HG03135 (cell line): ENCODE measurements at regions not wholly inside any gene's neighbourhood (a gene's known extent, or its start where the extent isn't known, plus 50 kb on each side); places are given as distances from the start of the nearest gene placed in this dataset.

ENCODE experiments used
- ATAC-seq: cut with Tn5 transposase; IDR thresholded peaks from one replicate; pipeline ENCODE4 v1.9.1; 2021; ENCODE audit warnings: mild to moderate bottlenecking, moderate library complexity; ENCODE audit not compliant: unreplicated experiment

DNA sequence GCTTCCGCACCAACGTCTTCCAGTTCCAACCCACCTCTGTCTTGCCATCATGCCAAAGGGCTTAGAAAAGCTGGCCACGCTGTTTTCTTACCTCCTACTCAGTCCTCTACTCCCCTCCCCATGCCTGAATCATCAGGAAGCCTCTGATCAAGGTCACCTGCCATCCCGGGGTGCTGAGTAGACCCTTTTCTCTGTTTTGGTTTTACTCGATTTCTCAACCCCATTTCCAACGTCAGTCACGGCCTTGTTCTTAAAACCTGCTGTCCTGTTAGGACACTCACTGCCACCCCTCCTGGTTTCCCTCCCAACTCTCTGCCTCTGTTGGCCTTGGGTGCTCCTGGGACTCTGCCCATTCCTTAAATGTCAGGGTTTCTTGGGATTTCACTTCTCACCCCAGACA, 350.1 kb downstream of the FOXO1 start:
- no peak for ATAC-seq

DNA sequence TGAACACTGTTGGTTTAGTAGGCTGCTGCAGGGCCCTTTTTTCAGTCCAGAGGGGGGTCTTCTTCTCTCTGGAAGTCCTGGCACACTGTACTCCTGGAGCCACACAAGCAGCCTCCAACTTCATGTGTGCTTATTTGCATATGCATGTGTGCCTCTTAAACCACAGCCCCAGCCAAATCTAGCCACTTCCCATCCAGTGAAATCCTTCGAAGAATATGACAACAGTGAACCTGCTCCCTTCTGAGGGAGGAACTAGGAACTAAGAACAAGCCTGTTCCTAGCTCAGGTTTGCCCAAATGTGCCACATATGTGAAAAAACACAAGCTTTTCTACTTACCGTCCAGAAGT, 348.5 kb downstream of the FOXO1 start:
- no peak for ATAC-seq

DNA sequence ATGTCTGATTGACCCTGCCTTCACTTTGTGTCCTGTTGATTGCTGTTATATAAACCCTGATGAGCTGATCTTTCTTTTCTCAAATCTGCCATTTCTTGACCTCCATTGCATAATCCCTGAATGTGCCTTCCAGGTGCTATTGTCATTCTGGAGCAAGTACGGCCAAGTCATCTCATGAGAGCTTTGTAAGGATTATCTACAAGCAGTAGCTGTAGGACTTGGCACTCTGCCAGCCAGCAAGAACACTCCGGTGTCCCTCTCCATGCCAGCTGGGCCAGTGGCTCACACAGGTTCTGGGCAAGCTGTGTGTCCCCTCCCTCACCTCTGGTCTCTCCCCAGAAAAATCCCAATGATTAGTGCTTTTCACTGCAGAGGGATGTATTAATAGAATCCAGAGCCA, 348.1 kb downstream of the FOXO1 start:
- no peak for ATAC-seq

DNA sequence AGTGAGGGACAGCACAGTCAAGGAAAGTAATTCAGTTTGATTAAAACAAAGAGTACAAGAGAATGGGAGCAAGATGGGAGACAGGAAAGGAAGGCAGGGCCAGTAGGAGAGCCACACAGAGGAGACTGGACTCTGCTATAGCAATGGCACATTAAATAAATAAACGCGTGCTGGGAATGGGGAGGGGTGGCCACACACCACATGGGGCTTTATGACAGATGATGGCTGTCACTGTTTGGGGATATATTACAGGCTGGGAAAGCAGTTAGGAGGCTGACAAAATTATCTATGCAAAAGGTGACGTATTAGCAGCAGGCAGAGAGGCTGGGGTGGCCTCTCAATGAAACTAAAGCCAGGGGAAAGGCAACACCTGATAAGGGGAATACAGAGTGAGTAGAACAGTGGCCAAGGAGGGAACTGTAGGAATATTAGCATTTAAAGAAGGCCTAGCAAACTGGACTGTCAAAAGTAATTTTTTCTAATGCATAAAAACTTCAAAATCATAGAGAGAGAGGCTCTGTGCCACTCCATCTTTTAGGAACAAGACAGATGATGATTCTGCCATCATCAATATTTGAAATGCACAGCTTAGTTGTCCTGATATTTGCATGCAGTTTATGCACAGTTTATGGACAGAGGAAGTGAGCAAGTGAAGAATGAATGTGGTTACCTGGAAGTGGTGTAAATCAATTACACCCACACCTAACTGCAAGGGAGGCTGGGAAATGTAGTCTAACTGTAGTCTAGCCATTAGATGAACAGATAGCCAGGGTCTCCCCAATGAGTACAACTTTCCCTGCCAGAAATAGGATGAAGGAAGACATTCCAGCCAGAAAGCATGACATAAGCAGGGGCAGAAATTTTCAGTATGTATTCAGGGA, 346.5 kb downstream of the FOXO1 start:
- no peak for ATAC-seq

DNA sequence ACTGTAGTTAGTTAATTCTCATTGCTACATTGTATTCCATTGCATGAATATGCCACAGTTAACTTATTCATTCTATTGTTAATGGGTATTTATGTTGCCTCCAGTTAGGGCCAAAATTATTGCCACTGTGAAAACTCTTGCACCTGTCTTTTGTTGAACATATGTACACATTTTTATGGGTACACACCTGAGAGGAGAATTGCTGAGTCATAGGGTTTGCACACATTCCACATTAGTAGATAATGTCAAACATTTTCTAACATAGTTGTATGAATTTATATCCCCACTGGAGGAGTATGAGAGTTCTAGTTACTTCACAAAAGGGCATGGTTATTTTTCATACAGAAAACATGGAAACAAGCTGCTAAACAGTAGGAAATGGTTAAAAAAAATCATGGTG, 338.4 kb downstream of the FOXO1 start:
- ATAC-seq = no peak

DNA sequence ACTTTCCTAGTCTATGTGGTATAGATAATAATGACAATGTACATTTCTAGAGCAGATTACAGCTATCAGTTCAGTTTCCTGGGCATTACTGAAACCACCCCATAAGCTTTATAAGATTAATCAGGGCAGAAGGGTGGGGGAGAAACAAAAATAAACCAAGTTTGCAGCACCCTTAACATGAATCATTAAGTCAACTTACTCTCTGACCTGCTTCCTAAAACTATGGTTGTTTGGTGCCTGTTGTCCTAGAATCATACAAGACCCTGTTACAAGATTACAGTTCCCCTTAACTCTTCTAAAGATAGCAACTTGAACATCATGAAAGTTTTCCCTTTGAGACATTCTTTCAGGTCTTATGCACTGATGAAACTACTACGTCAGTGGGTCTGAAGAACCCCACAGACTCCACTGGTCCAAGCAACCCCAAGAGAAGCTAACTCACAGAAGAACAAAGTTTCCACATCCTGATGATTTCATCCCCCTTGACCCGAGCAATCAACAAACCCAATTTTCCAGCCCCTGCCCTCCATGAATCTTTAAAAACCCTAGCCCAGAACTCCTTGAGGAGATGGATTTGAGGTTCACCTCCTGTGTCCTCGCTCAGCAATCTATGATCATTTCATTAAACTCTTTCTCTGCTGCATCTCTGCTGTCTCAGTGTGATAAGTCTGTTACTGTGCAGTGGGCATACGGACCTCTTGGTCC, 336.5 kb downstream of the FOXO1 start:
- ATAC-seq = no peak

DNA sequence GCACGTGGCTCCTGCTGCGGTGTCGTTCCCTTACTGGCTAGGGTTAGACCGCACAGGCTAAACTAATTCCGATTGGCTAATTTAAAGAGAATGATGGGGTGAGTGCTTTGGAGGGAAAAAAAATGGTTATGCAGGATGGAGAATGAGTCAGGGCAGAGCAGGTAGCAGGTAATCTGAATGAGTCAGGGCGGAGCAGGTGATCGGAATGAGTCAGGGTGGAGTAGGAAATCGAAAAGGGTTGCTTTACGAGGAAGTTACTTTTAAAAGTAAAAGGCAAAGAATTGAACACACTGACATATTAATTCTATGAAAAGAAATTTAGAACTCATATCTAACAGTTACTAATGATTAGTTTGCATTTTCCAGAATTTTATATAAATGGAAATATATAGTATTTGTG, 335.5 kb downstream of the FOXO1 start:
- ATAC-seq = no peak

DNA sequence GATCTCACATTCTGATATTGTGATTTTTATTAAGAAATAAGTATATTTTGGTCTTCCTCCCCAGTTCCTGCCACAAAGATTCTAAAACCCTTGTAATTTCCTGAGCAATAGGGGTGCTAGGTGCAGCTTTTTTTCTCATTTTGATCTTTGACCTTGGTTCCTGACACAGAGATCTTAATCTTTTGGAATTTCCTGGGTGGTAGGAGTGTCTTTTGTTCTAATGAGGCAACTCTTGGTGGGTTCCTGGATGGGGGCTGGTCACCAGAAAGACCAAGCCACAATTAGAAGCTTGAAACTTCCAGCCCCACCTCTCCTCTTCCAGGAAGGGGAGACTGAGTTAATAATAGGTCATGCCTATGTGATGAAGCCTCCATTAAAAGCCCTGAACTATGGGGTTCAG, 334.6 kb downstream of the FOXO1 start:
- ATAC-seq = no peak

DNA sequence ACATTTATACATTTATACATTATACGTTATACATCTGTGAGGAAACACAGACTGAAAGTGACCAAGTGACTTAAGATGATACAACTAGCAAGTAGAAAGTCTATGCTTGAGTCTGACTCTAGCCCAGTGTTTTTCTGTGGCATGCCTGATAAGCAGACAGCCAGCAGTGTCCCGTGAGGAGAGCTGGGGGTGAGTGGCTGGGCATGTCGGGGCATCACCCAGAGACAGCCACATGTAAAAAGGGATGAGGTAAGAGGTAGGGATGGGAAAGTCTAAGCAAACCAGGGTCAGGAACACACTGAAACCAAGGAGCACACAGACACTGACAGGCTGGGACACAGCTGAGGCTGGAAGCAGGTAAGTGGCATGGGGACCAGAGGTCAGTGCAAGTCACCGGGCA, 333.2 kb downstream of the FOXO1 start:
- no peak for ATAC-seq

DNA sequence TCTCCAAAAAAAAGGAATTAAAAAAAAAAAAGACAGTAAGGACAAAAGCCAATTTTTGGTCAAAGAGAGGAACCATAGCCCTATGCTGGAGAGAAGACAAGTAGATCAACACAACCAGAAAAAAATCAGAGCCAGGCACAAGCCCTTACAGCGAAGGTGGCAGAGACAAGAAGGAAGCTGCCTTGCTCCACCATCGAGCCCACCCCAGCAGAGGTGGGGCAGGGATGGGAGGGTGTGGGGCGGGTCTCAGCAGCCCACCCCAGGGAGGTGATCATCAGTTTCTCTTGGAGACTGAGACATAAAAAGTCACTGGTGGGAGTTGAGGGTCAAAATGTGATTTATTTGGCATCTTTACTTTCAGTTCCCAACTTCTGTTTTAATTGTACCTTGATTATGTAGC, 332.4 kb downstream of the FOXO1 start:
- no peak for ATAC-seq

DNA sequence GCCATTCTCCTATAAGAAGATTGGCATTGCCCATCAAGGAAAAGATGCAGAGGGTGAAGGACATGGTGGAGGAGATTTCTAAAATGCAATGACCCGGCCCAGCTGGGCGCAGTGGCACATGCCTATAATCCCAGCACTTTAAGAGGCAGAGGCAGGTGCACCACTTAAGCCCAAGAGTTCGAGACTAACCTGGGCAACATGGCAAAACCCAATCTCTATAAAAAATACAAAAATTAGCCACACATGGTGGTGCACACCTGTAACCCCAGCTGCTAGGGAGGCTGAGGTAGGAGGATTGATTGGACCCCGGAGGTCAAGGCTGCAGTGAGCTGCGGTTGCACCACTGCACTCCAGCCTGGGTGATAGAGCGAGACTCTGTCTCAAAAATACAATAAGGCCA, 331.8 kb downstream of the FOXO1 start:
- ATAC-seq = no peak

DNA sequence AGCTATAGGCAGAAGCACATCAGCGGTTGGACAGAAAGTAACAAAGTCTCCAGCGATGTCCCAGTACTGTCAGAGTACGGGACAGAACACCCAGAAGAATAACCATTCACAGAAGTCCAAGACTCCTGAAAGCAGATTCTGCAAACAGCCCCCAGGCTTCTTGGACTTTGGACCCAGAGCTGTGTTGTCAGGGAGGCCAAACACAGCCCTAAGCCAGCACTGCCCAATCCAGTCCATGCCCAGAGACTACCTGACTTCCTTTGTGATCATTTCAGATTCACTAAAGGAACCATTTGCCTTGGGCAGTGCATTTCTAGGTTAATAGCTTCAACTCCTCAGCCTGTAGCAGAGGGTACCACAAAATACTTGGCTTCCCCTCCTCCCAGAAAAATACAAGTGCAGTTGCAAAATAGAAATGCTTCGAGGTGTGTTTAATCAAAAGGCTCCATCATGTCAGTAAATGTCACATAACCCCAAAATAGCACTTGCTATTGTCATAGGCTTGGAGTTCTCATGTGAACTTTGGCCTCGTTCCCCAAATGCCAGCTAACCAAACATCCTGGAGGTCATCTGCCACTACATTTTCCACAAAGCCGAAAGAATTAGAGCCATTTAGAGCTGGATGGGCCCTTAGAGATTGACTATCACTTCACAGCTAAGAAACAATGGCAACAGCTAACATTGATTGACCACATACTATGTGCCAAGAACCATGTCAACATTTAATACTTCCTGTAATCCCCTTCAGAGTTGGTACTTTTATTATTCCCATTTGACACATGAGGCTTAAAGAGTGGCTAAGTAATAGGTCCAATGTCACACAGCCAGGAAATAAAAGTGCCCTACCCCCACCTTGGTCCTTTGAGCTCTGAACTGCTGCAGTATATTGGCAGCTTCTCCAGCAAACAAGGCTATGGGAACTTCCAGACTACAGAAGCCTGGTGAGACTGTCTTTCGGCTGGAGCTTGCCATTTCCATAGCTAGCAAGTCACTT, 329.9 kb downstream of the FOXO1 start:
- no peak for ATAC-seq

DNA sequence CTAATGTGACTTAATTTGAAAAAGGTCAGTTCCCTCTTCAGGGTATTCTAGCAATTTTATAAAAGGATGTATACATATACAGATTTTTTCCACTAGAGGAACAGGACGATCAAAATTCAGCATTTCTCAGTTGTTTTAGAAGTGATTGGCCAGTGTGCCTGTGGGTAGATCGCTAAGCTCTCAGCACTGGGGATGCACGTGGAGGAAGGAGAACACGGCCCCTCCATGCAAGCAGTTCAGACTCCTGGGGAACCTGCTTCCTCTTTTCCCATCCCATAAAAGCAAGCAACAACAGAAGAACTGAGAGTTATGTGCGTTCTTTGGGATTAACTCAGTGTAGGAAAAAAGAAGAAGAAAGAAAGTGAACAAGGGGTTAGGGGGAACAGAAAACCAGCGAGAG, 328.8 kb downstream of the FOXO1 start:
- no peak for ATAC-seq

DNA sequence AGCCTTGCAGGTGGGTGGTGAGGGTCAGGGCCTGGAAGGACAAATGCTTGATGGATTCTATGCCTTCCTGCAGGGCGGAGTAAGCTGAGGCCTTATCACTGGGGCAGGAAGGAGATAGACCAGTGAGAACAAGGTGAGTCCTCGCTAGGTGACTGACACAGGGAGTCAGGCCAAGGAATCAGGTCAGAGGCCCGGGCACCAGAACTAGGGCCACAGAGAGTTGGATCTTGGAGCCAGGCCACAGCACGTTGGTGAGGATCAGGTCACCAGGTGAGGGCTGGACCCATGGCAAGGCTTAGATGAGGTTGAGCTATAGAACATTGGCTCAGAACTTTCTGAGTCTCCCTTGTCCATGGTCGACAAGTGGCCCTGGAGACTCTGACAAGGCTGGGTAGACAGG, 328.2 kb downstream of the FOXO1 start:
- no peak for ATAC-seq

DNA sequence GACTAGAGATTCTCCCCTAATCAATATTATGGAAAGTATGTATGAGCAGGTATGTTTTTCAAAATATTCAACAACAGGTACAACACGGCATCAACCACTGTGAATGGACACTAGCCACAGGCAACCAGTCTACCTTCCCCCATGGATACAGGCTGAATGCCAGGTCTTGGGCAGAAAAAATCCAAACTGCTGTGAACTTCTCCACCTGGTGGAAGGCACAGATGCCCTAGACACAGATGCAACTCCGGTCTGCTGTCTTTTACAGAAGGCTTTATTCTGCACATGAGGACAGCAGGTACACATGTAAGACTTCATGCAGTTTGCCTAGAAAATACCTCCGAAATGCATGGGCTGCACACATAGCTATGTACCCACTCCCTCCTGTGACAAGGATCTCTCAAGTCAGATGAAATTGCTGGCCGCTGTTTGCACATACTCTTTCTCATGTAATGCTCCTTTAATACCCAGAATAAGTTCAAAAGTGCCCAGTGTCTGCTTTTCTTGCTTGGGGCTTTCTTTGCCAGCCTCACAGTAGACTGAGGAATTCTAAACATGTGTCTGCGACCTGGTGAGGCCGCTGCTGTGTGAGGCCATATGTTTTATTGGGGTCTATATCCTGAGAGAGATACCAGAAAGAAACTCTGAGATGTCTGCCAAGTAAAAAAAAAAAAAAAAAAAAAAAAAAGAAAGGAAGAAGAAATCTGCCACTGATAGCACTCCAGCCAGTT, 325.9 kb downstream of the FOXO1 start:
- no peak for ATAC-seq

DNA sequence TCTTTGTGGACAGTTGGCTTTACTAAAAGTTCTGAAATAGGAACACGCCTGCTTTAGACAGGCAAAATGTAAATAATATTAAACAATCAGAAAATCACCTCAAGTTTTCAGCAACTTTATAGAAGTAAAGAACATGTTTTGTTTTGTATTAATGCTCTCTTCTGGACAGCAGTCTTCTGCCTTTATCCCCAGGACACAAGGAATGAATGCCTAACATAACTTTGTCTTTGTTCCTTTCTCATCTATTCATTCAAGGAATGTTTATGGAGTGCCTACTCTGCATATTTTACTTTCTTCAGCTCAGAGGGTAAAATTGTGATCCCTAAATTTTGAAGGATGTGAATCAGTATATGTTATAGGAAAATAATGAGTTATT, 325.4 kb downstream of the FOXO1 start:
- ATAC-seq = no peak

DNA sequence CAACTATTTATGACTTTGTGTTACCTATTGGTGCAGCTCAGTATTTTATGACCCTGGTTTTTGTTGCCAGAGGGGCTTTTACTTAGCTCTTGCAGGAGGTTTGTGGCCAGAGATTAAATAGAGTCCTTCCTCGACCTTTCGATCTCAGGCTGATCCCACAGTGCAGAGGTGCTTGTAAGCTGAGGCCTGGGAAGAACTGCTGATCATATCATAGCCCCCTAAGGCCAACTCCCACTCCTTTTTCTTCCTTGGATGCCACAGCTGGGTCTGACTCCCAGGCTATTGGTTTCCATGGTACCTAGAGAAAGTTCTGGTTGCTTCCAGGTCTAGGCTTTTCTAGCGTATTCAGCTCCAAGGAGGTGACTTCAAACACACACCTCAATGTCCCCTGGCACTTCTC, 324.9 kb downstream of the FOXO1 start:
- no peak for ATAC-seq

DNA sequence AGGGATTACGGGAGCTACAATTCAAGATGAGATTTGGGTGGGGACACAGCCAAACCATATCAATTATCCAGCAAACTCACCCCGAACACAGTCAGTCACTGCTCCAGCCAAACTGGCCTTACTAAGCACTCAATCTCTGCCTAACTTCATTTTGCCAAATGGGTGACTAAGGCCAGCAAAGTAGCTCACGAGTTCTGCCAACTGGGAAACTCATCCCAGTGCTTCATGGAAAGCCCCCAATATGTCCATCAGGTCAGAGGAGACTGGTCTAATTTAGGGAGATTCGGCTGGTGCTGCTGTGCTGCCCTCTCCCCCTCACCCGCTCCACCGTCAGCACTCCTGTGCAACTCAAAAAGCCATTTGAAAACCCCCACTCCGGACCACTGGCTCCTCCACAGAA, 324.0 kb downstream of the FOXO1 start:
- no peak for ATAC-seq

DNA sequence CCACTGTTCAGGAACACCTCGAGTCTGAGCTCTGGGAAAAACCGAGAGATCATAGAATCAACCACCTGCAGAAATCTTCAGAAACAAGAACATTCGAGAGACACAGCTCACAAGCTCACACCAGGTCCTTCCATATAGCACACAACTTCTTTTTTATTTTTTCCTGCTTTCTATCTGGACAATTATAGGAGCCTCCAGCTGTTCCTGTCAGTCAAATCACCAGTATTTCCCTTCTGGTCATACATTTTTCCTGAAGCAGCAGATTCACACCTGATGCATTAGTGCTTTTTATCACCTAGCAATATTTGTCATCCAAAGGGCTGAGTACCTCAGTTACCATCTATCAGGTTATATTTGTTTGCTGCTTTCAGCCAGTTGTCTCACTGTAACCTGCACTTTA, 323.5 kb downstream of the FOXO1 start:
- no peak for ATAC-seq

DNA sequence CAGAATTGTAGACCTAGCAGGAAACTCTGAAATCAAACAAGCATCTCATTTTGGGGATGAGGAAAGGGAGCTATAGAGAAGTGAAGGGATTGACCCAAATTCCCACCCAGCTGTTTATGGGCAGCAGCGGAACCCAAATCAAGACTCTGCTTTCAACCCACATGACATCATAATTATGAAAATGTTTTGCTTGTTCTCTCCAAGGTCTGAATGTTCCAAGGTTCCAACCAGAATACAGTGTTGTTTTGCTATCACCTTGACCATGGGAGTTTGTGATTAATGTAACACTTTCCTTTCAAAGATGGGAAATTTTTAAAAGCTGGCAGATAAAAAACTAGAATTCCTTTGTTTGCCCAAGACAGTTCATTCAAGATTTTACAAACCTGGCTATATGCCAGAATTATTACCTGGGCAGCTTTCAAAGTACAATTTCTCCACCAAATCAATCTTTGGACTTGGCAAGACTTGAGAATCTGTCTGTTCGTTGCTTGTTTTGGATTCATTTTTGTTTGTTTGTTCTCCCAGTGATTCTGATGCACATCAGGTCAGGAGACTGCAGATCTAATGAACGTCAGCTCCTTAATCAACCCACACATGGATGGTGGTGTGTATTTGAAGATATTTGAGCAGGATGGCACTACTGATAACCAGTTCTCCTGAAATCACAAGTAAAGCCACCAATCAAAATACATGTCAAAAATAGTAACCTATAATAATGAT, 322.7 kb downstream of the FOXO1 start:
- ATAC-seq = no peak
